HG02852 (cell line): ENCODE measurements at regions not wholly inside any gene's neighbourhood (a gene's known extent, or its start where the extent isn't known, plus 50 kb on each side); places are given as distances from the start of the nearest gene placed in this dataset.

Experiments used
- ATAC-seq: cut with Tn5 transposase; IDR thresholded peaks from one replicate; pipeline ENCODE4 v1.9.1; 2021; ENCODE audit warnings: mild to moderate bottlenecking, moderate library complexity; ENCODE audit not compliant: unreplicated experiment

GRCh38 chr1:193574913-193575312 is 388.5 kb upstream of the B3GALT2 start:
- no peak for ATAC-seq

- ATAC-seq = no peak
These were observed 383.5 kb upstream of the B3GALT2 start for GRCh38 chr1:193569983-193570269.

- ATAC-seq = no peak
These were observed 382.9 kb upstream of the B3GALT2 start for GRCh38 chr1:193569096-193569982.

- no peak for ATAC-seq
These were observed 382.1 kb upstream of the B3GALT2 start for GRCh38 chr1:193568512-193568911.

- ATAC-seq = no peak
These were observed 381.5 kb upstream of the B3GALT2 start for GRCh38 chr1:193567937-193568336.

- ATAC-seq = no peak
These were observed 380.3 kb upstream of the B3GALT2 start for GRCh38 chr1:193566735-193567134.

- no peak for ATAC-seq
These were observed 379.7 kb upstream of the B3GALT2 start for GRCh38 chr1:193565971-193566577.

- ATAC-seq = no peak
These were observed 375.7 kb upstream of the B3GALT2 start for GRCh38 chr1:193562121-193562520.

GRCh38 chr1:193558491-193559028 is 372.1 kb upstream of the B3GALT2 start:
- ATAC-seq = no peak

GRCh38 chr1:193555662-193556441 is 369.4 kb upstream of the B3GALT2 start:
- ATAC-seq = no peak

- no peak for ATAC-seq
These were observed 367.2 kb upstream of the B3GALT2 start for GRCh38 chr1:193553564-193553963.

- ATAC-seq = no peak
These were observed 365.9 kb upstream of the B3GALT2 start for GRCh38 chr1:193552274-193552673.

- no peak for ATAC-seq
These were observed 362.7 kb upstream of the B3GALT2 start for GRCh38 chr1:193549081-193549480.

- no peak for ATAC-seq
These were observed 358.8 kb upstream of the B3GALT2 start for GRCh38 chr1:193545171-193545570.

- no peak for ATAC-seq
These were observed 356.8 kb upstream of the B3GALT2 start for GRCh38 chr1:193543259-193543658.

- ATAC-seq = no peak
These were observed 356.3 kb upstream of the B3GALT2 start for GRCh38 chr1:193542690-193543089.

- peak; percentile 1 for ATAC-seq
These were observed 354.1 kb upstream of the B3GALT2 start for GRCh38 chr1:193540511-193540910.

- peak; percentile 62 for ATAC-seq
These were observed 353.5 kb upstream of the B3GALT2 start for GRCh38 chr1:193539731-193540459.

GRCh38 chr1:193538680-193539079 is 352.3 kb upstream of the B3GALT2 start:
- no peak for ATAC-seq

- ATAC-seq = peak; percentile 0
These were observed 351.6 kb upstream of the B3GALT2 start for GRCh38 chr1:193538003-193538354.
